ENCODE measurements at regions not wholly inside any gene's neighbourhood (a gene's known extent, or its start where the extent isn't known, plus 50 kb on each side); places are given as distances from the start of the nearest gene placed in this dataset.
"Not testable (repeated sequence)": the region's sequence is repeated elsewhere in the genome, so short reads cannot be mapped to it uniquely, and the experiment has no call there.

DNA sequence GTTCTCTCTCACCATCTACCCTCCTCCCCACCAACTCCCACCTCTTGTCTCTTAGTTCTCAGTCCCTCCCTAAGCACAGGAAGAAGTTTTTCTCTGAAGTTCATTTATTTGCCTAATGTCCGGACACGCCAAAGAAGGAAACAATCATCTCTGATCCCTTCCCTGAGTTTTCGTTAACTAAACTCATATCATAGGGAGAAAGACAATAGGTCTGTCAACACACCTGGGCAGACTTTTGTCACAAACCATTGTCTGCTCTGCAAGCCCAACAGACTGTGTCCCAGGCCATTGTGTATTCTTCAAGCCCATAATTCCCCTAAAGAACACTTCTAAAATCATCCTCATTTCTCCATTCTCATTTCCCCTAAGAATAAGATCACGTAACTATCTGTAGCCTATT is 691.0 kb upstream of the MBL2 start:
- intact Hi-C loops (cut with DNase I): no loop called here
- no peak for DNase-seq

DNA sequence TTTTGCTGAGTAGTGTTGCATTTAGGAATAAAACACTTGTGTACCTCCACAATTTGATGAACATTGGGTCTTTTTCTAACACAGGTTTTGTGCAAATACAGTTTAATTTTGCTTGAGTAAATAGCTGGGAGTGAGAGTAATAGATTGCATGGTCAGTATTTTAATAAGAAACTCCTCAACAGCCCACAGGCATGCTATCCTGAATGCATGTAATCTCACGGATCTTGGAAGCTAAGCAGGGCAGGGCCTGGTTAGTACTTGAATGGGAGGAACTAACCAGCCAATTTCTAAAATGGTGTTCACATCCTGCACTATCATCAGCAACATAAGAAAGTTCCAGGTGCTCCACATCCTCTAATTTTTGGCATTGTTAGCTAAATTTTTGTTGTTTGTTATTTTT is 685.4 kb upstream of the MBL2 start:
- intact Hi-C loops (cut with DNase I): no loop called here
- DNase-seq: no peak

DNA sequence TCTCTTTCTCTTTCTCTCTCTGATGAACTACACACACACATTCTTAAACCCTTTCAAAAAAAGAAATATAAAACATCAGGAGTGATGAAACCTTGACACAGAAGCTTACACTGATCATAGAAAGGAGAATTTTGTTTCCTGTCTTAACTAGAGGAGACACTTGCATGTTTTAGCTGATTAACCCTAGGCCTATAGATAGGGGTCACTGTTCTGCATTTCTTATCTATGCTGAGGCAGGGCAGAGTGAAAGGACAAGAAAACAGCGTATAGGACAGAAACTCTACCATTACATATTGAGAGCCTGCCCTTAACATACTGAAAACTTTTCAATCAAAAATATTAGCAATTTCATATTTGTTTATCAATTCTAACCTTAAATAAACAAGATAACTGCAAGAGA is 680.6 kb upstream of the MBL2 start:
- DNase-seq: no peak
- intact Hi-C loops (cut with DNase I): no loop called here

GRCh38 chr10:53447576-53447975 is 675.0 kb upstream of the MBL2 start:
- intact Hi-C loops (cut with DNase I): no loop called here
- DNase-seq: no peak

DNA sequence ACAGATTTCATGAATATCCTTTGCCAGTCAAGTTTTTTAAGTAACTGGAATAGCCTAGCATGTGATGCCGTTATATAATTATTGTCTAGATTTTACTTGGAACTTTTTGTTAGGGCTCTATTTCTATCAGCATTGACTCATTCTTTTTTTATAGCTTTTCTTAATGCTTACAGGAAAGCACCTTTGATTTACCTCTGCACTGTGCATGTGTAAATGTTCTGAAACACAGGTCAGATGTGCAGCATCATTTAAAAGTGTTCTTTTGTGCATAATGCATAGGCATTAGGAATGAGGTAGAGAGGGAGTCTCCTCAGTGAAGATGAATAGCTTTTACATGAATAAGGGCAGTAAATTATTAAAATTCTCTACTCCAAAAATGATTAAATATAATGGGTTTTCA is 669.3 kb upstream of the MBL2 start:
- intact Hi-C loops (cut with DNase I): no loop called here
- no peak for DNase-seq

- intact Hi-C loops (cut with DNase I): no loop called here
- no peak for DNase-seq
Observed at GRCh38 chr10:53440601-53441000, 668.0 kb upstream of the MBL2 start.

DNA sequence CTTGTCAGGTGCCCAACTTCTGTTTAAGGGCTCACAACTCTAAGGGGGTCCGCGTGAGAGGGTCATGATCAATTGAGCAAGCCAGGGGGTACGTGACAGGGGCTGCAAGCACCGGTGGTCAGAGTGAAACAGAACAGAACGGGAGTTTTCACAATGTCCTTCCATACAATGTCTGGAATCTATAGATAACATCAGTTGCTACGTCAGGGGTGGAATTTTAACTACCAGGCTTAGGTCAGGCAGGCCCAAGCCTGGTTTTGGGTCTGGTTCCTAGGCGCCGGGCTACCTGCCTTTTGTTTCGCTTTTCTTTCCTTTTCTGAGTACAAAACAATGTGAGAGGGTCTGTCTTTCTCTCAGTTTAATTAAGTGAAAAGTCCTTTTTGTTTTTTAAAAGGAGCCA is 666.5 kb upstream of the MBL2 start:
- intact Hi-C loops (cut with DNase I); DNase-seq: not testable (repeated sequence)

GRCh38 chr10:53434413-53434812 is 661.8 kb upstream of the MBL2 start:
- intact Hi-C loops (cut with DNase I): no loop called here
- no peak for DNase-seq

DNA sequence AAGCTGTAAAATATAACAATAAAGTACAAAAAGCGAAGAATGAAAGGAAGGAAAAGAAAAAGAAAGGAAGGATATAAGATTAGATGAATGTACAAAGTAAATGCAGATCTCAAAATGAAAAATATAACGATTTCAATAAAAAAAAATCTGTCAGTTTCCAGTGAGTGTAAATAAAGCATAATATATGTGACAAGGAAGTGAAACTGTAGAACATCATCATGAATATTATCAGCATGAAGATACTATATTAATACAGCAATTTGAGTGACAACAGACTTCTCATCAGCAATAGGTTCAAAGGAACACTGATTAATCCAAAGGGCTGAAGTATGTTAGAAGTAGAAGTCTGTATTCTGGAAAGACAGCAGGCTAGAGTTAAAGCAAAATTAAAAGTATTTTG is 659.5 kb upstream of the MBL2 start:
- intact Hi-C loops (cut with DNase I): no loop called here
- DNase-seq: no peak

- no peak for DNase-seq
- intact Hi-C loops (cut with DNase I): no loop called here
Observed at GRCh38 chr10:53430974-53431373, 658.4 kb upstream of the MBL2 start.

- intact Hi-C loops (cut with DNase I): no loop called here
- no peak for DNase-seq
Observed at GRCh38 chr10:53430127-53430891, 657.7 kb upstream of the MBL2 start.

GRCh38 chr10:53422223-53422888 is 649.8 kb upstream of the MBL2 start:
- intact Hi-C loops (cut with DNase I): no loop called here
- no peak for DNase-seq

GRCh38 chr10:53412651-53413050 is 640.1 kb upstream of the MBL2 start:
- DNase-seq: no peak
- intact Hi-C loops (cut with DNase I): no loop called here

DNA sequence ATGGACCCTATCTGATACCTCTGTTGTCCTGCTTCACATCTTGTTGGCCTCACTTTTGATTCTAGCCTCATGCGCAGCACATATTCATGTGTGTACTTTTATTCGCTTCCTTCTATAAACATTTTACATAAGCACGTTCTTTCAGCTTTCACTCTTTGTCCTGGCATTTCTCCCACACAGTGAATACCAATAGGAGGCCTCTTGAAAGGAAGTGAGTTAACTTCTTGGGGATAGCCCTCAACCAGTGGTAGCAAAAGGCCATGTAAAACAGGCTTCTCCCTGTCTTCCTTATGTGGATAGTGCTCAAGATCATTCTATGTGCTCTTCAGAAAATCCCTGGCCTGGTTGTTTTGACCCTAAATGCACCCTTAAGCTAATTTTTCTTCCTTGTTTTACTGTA is 633.9 kb upstream of the MBL2 start:
- DNase-seq: no peak
- intact Hi-C loops (cut with DNase I): no loop called here

GRCh38 chr10:53403688-53404087 is 631.1 kb upstream of the MBL2 start:
- intact Hi-C loops (cut with DNase I): no loop called here
- DNase-seq: peak in 5 of 42 donors; percentile 2 to 16 (median 12)

GRCh38 chr10:53402594-53402993 is 630.0 kb upstream of the MBL2 start:
- intact Hi-C loops (cut with DNase I): no loop called here

GRCh38 chr10:53401536-53401935 is 629.0 kb upstream of the MBL2 start:
- no peak for DNase-seq
- intact Hi-C loops (cut with DNase I): no loop called here

More at GRCh38 chr10:53402594-53402993, 630.0 kb upstream of the MBL2 start:
- no peak for DNase-seq

DNA sequence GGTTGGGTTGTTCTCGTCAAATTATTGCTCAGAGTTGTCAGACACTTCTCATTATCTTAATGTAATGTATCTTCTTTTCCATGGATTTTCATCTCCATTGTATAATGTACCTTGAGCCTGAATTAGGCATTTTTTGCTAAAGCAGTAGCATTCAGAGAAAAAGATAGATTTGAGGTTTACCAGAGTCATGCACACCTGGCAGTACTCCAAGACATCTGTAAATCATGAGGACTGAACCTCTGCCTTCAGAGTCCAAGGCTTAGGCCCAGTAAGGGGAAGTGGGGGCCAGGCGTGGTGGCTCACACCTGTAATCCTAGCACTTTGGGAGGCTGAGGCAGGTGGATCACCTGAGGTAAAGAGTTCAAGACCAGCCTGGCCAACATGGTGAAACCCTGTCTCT is 624.3 kb upstream of the MBL2 start:
- intact Hi-C loops (cut with DNase I): no loop called here
- DNase-seq: no peak

DNA sequence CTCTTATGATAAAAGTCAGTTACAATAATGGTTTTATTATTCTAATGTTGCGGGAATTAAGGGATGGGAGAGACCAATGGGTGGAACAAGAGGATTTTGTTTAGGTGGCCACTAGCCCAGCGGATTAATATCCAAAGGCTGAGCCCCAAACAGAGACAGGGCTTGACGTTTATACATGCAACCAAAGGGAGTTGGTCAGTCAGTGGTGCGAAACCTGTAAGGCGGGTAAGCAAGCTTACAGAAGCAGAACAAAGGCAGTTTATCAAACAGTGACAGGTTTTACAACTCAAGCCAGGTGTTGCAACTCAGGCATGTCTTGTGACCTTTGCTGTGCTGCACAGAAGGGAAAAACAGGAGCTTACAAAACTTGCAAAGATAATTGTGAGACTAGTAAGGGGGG is 622.9 kb upstream of the MBL2 start:
- DNase-seq: no peak
- intact Hi-C loops (cut with DNase I): no loop called here

DNA sequence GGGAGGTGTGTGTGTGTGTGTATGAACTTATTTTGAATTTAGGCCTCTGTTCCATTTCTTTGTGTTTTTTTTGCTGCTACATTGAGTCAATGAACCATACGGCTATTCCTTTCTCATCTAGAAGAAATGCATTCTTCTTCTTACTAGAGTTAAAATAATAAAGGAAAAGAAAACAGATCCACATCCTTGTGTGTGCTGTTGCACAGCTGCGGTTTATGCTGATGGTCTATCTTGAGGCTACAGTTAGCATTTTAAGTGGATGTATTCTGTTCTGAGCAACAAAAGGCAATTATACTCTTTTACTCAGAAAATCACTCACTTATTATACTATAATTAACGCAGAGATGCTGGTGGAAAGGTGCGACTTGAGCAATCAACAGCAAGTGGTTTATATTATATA is 615.0 kb upstream of the MBL2 start:
- DNase-seq: no peak
- intact Hi-C loops (cut with DNase I): no loop called here

- intact Hi-C loops (cut with DNase I): no loop called here
- DNase-seq: no peak
Observed at GRCh38 chr10:53382543-53382942, 610.0 kb upstream of the MBL2 start.

All from head of caudate nucleus (tissue), 42 donors.